ENCODE measurements at regions not wholly inside any gene's neighbourhood (a gene's known extent, or its start where the extent isn't known, plus 50 kb on each side); places are given as distances from the start of the nearest gene placed in this dataset.

- no peak for DNase-seq (ENCODE audit: low read depth in 4 of 4, low spot score in 2 of 4)
Observed at GRCh38 chr22:27673839-27674238, 127.7 kb downstream of the MN1 start.

- no peak for DNase-seq (ENCODE audit: low read depth in 4 of 4, low spot score in 2 of 4)
Observed at GRCh38 chr22:27674261-27674923, 127.2 kb downstream of the MN1 start.

- no peak for DNase-seq (ENCODE audit: low read depth in 4 of 4, low spot score in 2 of 4)
Observed at GRCh38 chr22:27676545-27677213, 124.9 kb downstream of the MN1 start.

- DNase-seq (ENCODE audit: low read depth in 4 of 4, low spot score in 2 of 4) = no peak
Observed at GRCh38 chr22:27677905-27678458, 123.6 kb downstream of the MN1 start.

GRCh38 chr22:27679176-27679575 lies 122.4 kb downstream of the MN1 start:
- DNase-seq (ENCODE audit: low read depth in 4 of 4, low spot score in 2 of 4) = no peak

- no peak for DNase-seq (ENCODE audit: low read depth in 4 of 4, low spot score in 2 of 4)
Observed at GRCh38 chr22:27679693-27680488, 121.7 kb downstream of the MN1 start.

- no peak for DNase-seq (ENCODE audit: low read depth in 4 of 4, low spot score in 2 of 4)
Observed at GRCh38 chr22:27680636-27681035, 120.9 kb downstream of the MN1 start.

- DNase-seq (ENCODE audit: low read depth in 4 of 4, low spot score in 2 of 4) = no peak
Observed at GRCh38 chr22:27681037-27681436, 120.5 kb downstream of the MN1 start.

GRCh38 chr22:27682437-27682836 lies 119.1 kb downstream of the MN1 start:
- no peak for DNase-seq (ENCODE audit: low read depth in 4 of 4, low spot score in 2 of 4)

GRCh38 chr22:27684901-27685300 lies 116.7 kb downstream of the MN1 start:
- no peak for DNase-seq (ENCODE audit: low read depth in 4 of 4, low spot score in 2 of 4)

GRCh38 chr22:27685515-27685914 lies 116.0 kb downstream of the MN1 start:
- DNase-seq (ENCODE audit: low read depth in 4 of 4, low spot score in 2 of 4) = no peak

GRCh38 chr22:27685970-27686369 lies 115.6 kb downstream of the MN1 start:
- DNase-seq (ENCODE audit: low read depth in 4 of 4, low spot score in 2 of 4) = no peak

- no peak for DNase-seq (ENCODE audit: low read depth in 4 of 4, low spot score in 2 of 4)
Observed at GRCh38 chr22:27686534-27686933, 115.0 kb downstream of the MN1 start.

- DNase-seq (ENCODE audit: low read depth in 4 of 4, low spot score in 2 of 4) = no peak
Observed at GRCh38 chr22:27687984-27688545, 113.5 kb downstream of the MN1 start.

GRCh38 chr22:27689664-27690063 lies 111.9 kb downstream of the MN1 start:
- no peak for DNase-seq (ENCODE audit: low read depth in 4 of 4, low spot score in 2 of 4)

GRCh38 chr22:27690599-27690998 lies 111.0 kb downstream of the MN1 start:
- no peak for DNase-seq (ENCODE audit: low read depth in 4 of 4, low spot score in 2 of 4)

- no peak for DNase-seq (ENCODE audit: low read depth in 4 of 4, low spot score in 2 of 4)
Observed at GRCh38 chr22:27692243-27692642, 109.3 kb downstream of the MN1 start.

- no peak for DNase-seq (ENCODE audit: low read depth in 4 of 4, low spot score in 2 of 4)
Observed at GRCh38 chr22:27695925-27696324, 105.6 kb downstream of the MN1 start.

GRCh38 chr22:27697888-27698287 lies 103.7 kb downstream of the MN1 start:
- DNase-seq (ENCODE audit: low read depth in 4 of 4, low spot score in 2 of 4) = no peak

All from left renal cortex interstitium (tissue), 4 donors.